Thyroid gland (tissue), 4 donors: ENCODE measurements at regions not wholly inside any gene's neighbourhood (a gene's known extent, or its start where the extent isn't known, plus 50 kb on each side); places are given as distances from the start of the nearest gene placed in this dataset.

Experiments
- DNase-seq, 2 donors: peaks; one replicate each; pipeline ENCODE4 v3.0.0-alpha.2; 2019
- H3K27ac ChIP-seq, 3 donors: fragments of 200-600 bp; sonication (generic); 1 replicate in 2 of 3; 2 replicates in 1 of 3; pipeline ENCODE4 v1.5.1; 2016 to 2019; ENCODE audit warnings: mild to moderate bottlenecking in 1 of 3, moderate library complexity in 1 of 3
- H3K27me3 ChIP-seq: fragments of 200-600 bp; sonication (generic); one replicate; pipeline ENCODE4 v1.5.1; 2019
- H3K36me3 ChIP-seq, 2 donors: fragments of 200-600 bp; sonication (generic); one replicate each; pipeline ENCODE4 v1.5.1; 2016 to 2019
- H3K4me1 ChIP-seq, 2 donors: fragments of 200-600 bp; sonication (generic); one replicate each; pipeline ENCODE4 v1.5.1; 2017 to 2019
- H3K4me3 ChIP-seq, 3 donors: fragments of 200-600 bp; sonication (generic); replicated peaks in 1 of 3; 1 replicate in 2 of 3; 2 replicates in 1 of 3; pipeline ENCODE4 v1.5.1; 2016; ENCODE audit warnings: mild to moderate bottlenecking in 1 of 3
- H3K9me3 ChIP-seq: fragments of 200-600 bp; sonication (generic); one replicate; pipeline ENCODE4 v1.5.1; 2017
- CTCF ChIP-seq, 6 experiments: fragments of 200-600 bp in 3 of 6; fragments of 450-650 bp in 3 of 6; sonication (generic) in 3 of 6; IDR thresholded peaks; one replicate each; pipeline ENCODE4 v1.5.1; 2016 to 2019; ENCODE audit warnings: antibody characterized with exemption in 6 of 6, mild to moderate bottlenecking in 2 of 6, inconsistent platforms in 1 of 6, moderate library complexity in 1 of 6
- POLR2A ChIP-seq, 2 donors: fragments of 450-650 bp; IDR thresholded peaks; one replicate each; pipeline ENCODE4 v1.6.1; 2017; ENCODE audit warnings: antibody characterized with exemption in 2 of 2, mild to moderate bottlenecking in 2 of 2, moderate library complexity in 1 of 2
- WGBS, 2 donors: methylation state at CpG; one replicate each; pipeline ENCODE4 v1.1.5; 2017; 5-methylcytosine and 5-hydroxymethylcytosine counted together
- intact Hi-C: fragments of 100-400 bp; cut with DNase I; formaldehyde crosslinking; loops from one replicate; pipeline ENCODE4 v1.15.1; 2023

DNA sequence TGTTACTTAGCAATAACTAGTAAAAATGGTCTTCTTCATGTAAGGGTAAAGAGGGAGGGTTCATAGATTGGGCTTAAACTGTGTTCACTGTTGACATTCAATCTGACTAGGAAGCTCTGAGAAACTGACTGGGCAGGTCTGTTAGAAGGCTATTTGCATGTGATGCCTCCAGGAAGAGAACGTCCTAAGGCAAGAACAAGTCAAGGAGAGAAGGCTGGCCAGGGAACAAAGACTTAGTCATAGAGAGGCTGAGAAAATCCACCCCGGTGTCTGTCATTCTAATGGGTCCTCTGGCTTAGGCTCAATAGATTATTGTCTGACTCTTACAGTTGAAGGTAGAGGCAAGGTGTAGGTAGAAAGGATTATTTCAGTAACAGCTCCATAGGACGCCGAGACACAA is 50.3 kb upstream of the CD44 start:
- DNase-seq: no peak
- H3K4me1 ChIP-seq: peaks cover under 1 to 5% of the 10 kb centered on the region in 2 donors
- WGBS, 2 donors: 85 to 88% methylated on average over 4 of the region's 4 CpGs
- no peak for TF ChIP-seq CTCF (IDR thresholded peaks at IDR 0.05)
- no peak for TF ChIP-seq POLR2A (IDR thresholded peaks at IDR 0.05)
- no peaks in the 10 kb centered on the region for H3K36me3 ChIP-seq
- no peaks in the 10 kb centered on the region for H3K9me3 ChIP-seq
- no peak overlapping the region for H3K4me3 ChIP-seq
- H3K27ac ChIP-seq: no peak overlapping the region
- no peaks in the 10 kb centered on the region for H3K27me3 ChIP-seq
- intact Hi-C loops: no loop called here
